BLaER1 treated with 17β-estradiol and CSF1 and Interleukin-3, amounts not matched to agents 10 nM and 100 nM (cell line): ENCODE measurements at regions not wholly inside any gene's neighbourhood (a gene's known extent, or its start where the extent isn't known, plus 50 kb on each side); places are given as distances from the start of the nearest gene placed in this dataset.

ENCODE experiments used
- H3K27ac ChIP-seq, 11 experiments: shearing (Covaris generic); formaldehyde crosslinking; 2 replicates each; pipeline ENCODE4 v1.8.1; 2022
- H3K27me3 ChIP-seq, 11 experiments: shearing (Covaris generic); formaldehyde crosslinking; 2 replicates each; pipeline ENCODE4 v1.8.1; 2022
- H3K36me3 ChIP-seq, 11 experiments: shearing (Covaris generic); formaldehyde crosslinking; 2 replicates each; pipeline ENCODE4 v1.8.1; 2022
- H3K4me1 ChIP-seq, 10 experiments: shearing (Covaris generic); formaldehyde crosslinking; 2 replicates each; pipeline ENCODE4 v1.8.1; 2022
- H3K4me2 ChIP-seq, 11 experiments: shearing (Covaris generic); formaldehyde crosslinking; 2 replicates each; pipeline ENCODE4 v1.8.1; 2022
- H3K4me3 ChIP-seq, 10 experiments: shearing (Covaris generic); formaldehyde crosslinking; 2 replicates each; pipeline ENCODE4 v1.8.1; 2022
- H3K9ac ChIP-seq, 11 experiments: shearing (Covaris generic); formaldehyde crosslinking; 2 replicates each; pipeline ENCODE4 v1.8.1; 2022
- H3K9me3 ChIP-seq, 11 experiments: shearing (Covaris generic); formaldehyde crosslinking; replicated peaks in 1 of 11; 2 replicates each; pipeline ENCODE4 v1.8.1; 2022
- H4K20me1 ChIP-seq, 11 experiments: shearing (Covaris generic); formaldehyde crosslinking; 2 replicates each; pipeline ENCODE4 v1.8.1; 2022
- Cebpa-rat ChIP-seq, 11 experiments: shearing (Covaris generic); IDR thresholded peaks; 2 replicates each; pipeline ENCODE4 v1.8.1; 2022

GRCh38 chr4:81528200-81528599, 56.5 kb upstream of the RASGEF1B start:
- H3K4me1 ChIP-seq = 0 out of 20 replicates have a peak, but pooled peaks cover 0 to 7% (median 0%) of the 10 kb centered on the region in 10 experiments
- no peaks in the 10 kb centered on the region for H3K27me3 ChIP-seq
- H3K36me3 ChIP-seq = peaks cover 0 to 16% (median 0%) of the 10 kb centered on the region in 11 experiments; a peak in 3 of 22 replicates
- no peaks in the 10 kb centered on the region for H4K20me1 ChIP-seq
- no peak for TF ChIP-seq Cebpa-rat (IDR thresholded peaks at IDR 0.05)
- H3K9ac ChIP-seq = no peak overlapping the region
- H3K27ac ChIP-seq = no peak overlapping the region
- peaks cover 29 to 41% (median 36%) of the 10 kb centered on the region in 11 experiments for H3K9me3 ChIP-seq
- peak overlapping the region in 1 of 10 experiments; percentile 22; a peak in 1 of 20 replicates for H3K4me3 ChIP-seq
- no peak overlapping the region for H3K4me2 ChIP-seq

GRCh38 chr4:81527709-81528108, 56.0 kb upstream of the RASGEF1B start:
- Histone ChIP-seq H4K20me1 (no peaks in the 10 kb centered on the region), H3K36me3 (peaks cover 0 to 16% (median 0%) of the 10 kb centered on the region in 11 experiments; a peak in 3 of 22 replicates), H3K4me2 (no peak overlapping the region), H3K27me3 (no peaks in the 10 kb centered on the region), H3K27ac (no peak overlapping the region), H3K9ac (no peak overlapping the region), H3K9me3 (peaks cover 29 to 38% (median 36%) of the 10 kb centered on the region in 11 experiments), H3K4me3 (peak overlapping the region in 1 of 10 experiments; percentile 22; a peak in 1 of 20 replicates), H3K4me1 (0 out of 20 replicates have a peak, but pooled peaks cover 0 to 7% (median 0%) of the 10 kb centered on the region in 10 experiments)
- no peak for TF ChIP-seq Cebpa-rat (IDR thresholded peaks at IDR 0.05)

- H3K4me1 ChIP-seq = 0 out of 20 replicates have a peak, but pooled peaks cover 0 to 7% (median 0%) of the 10 kb centered on the region in 10 experiments
- TF ChIP-seq Cebpa-rat (IDR thresholded peaks at IDR 0.05) = no peak
- H3K27ac ChIP-seq = no peak overlapping the region
These were observed 55.4 kb upstream of the RASGEF1B start for GRCh38 chr4:81527115-81527514.

GRCh38 chr4:81526706-81527105, 55.0 kb upstream of the RASGEF1B start:
- Histone ChIP-seq H3K9ac (no peak overlapping the region), H3K36me3 (peaks cover 0 to 16% (median 0%) of the 10 kb centered on the region in 11 experiments; a peak in 3 of 22 replicates), H3K27me3 (no peaks in the 10 kb centered on the region), H3K4me3 (no peak overlapping the region), H3K4me1 (0 out of 20 replicates have a peak, but pooled peaks cover 0 to 7% (median 0%) of the 10 kb centered on the region in 10 experiments), H3K9me3 (peaks cover 29 to 38% (median 35%) of the 10 kb centered on the region in 11 experiments), H4K20me1 (no peaks in the 10 kb centered on the region), H3K27ac (no peak overlapping the region), H3K4me2 (no peak overlapping the region)
- no peak for TF ChIP-seq Cebpa-rat (IDR thresholded peaks at IDR 0.05)

More at GRCh38 chr4:81527115-81527514, 55.4 kb upstream of the RASGEF1B start:
- no peak overlapping the region for H3K4me2 ChIP-seq
- no peak overlapping the region for H3K4me3 ChIP-seq
- no peak overlapping the region for H3K9ac ChIP-seq
- H3K9me3 ChIP-seq = peaks cover 29 to 38% (median 35%) of the 10 kb centered on the region in 11 experiments
- H3K27me3 ChIP-seq = no peaks in the 10 kb centered on the region
- no peaks in the 10 kb centered on the region for H4K20me1 ChIP-seq
- peaks cover 0 to 16% (median 0%) of the 10 kb centered on the region in 11 experiments; a peak in 3 of 22 replicates for H3K36me3 ChIP-seq

GRCh38 chr4:81523672-81524327, 52.1 kb upstream of the RASGEF1B start:
- TF ChIP-seq Cebpa-rat (IDR thresholded peaks at IDR 0.05) = no peak
- Histone ChIP-seq H3K27ac (no peak overlapping the region), H3K4me2 (no peak overlapping the region)

GRCh38 chr4:81522711-81523110, 51.0 kb upstream of the RASGEF1B start:
- Histone ChIP-seq H3K27me3 (no peaks in the 10 kb centered on the region), H3K9ac (no peak overlapping the region), H3K4me2 (no peak overlapping the region), H3K36me3 (0 out of 22 replicates have a peak, but pooled peaks cover 0 to 7% (median 0%) of the 10 kb centered on the region in 11 experiments), H3K9me3 (peaks cover 15 to 21% (median 17%) of the 10 kb centered on the region in 11 experiments), H3K4me1 (peaks cover 0 to 23% (median 4%) of the 10 kb centered on the region in 10 experiments; a peak in 6 of 20 replicates), H3K4me3 (no peak overlapping the region), H4K20me1 (no peaks in the 10 kb centered on the region), H3K27ac (no peak overlapping the region)
- TF ChIP-seq Cebpa-rat (IDR thresholded peaks at IDR 0.05) = no peak

More at GRCh38 chr4:81523672-81524327, 52.1 kb upstream of the RASGEF1B start:
- Histone ChIP-seq H3K4me3 (no peak overlapping the region), H4K20me1 (no peaks in the 10 kb centered on the region), H3K4me1 (peaks cover 0 to 16% (median 4%) of the 10 kb centered on the region in 10 experiments; a peak in 6 of 20 replicates), H3K9ac (no peak overlapping the region), H3K27me3 (no peaks in the 10 kb centered on the region), H3K9me3 (peaks cover 26 to 32% (median 28%) of the 10 kb centered on the region in 11 experiments), H3K36me3 (peaks cover 0 to 16% (median 0%) of the 10 kb centered on the region in 11 experiments; a peak in 3 of 22 replicates)

- no peak overlapping the region for H3K4me3 ChIP-seq
- H3K9ac ChIP-seq = no peak overlapping the region
- H3K27ac ChIP-seq = no peak overlapping the region
- no peaks in the 10 kb centered on the region for H4K20me1 ChIP-seq
- no peak for TF ChIP-seq Cebpa-rat (IDR thresholded peaks at IDR 0.05)
- no peaks in the 10 kb centered on the region for H3K36me3 ChIP-seq
- no peak overlapping the region for H3K4me2 ChIP-seq
- peaks cover 0 to 23% (median 4%) of the 10 kb centered on the region in 10 experiments; a peak in 6 of 20 replicates for H3K4me1 ChIP-seq
- H3K27me3 ChIP-seq = no peaks in the 10 kb centered on the region
- peaks cover 5 to 11% (median 7%) of the 10 kb centered on the region in 11 experiments; a peak in 21 of 22 replicates for H3K9me3 ChIP-seq
These were observed 50.0 kb upstream of the RASGEF1B start for GRCh38 chr4:81521708-81522107.
